HEK293T (cell line): ENCODE measurements at regions not wholly inside any gene's neighbourhood (a gene's known extent, or its start where the extent isn't known, plus 50 kb on each side); places are given as distances from the start of the nearest gene placed in this dataset.
"Not testable (repeated sequence)": the region's sequence is repeated elsewhere in the genome, so short reads cannot be mapped to it uniquely, and the experiment has no call there.

Source experiments
- CTCF ChIA-PET: fragments of 350-600 bp; formaldehyde crosslinking; extraction: SDS; loops from one replicate; lab custom pipeline; 2021; ENCODE audit warnings: antibody characterized with exemption, inconsistent platforms; lab: Yijun Ruan, JAX
- POLR2A ChIA-PET: fragments of 350-600 bp; formaldehyde crosslinking; extraction: SDS; loops from one replicate; lab custom pipeline; 2020; ENCODE audit warnings: antibody characterized with exemption, inconsistent platforms; lab: Yijun Ruan, JAX
- DNase-seq: peaks from one replicate; pipeline ENCODE4 v3.0.0; 2012; ENCODE audit warnings: mixed read lengths; ENCODE audit errors: extremely low spot score
- ARNT ChIP-seq: fragments of 450-650 bp; IDR thresholded peaks from 2 replicates; pipeline ENCODE4 v1.6.1; 2017; ENCODE audit warnings: mild to moderate bottlenecking
- BHLHE40 ChIP-seq: fragments of 450-650 bp; IDR thresholded peaks from 2 replicates; pipeline ENCODE4 v1.6.1; 2016; ENCODE audit warnings: mild to moderate bottlenecking, moderate library complexity, borderline replicate concordance
- CTBP1 ChIP-seq: fragments of 450-650 bp; IDR thresholded peaks from 2 replicates; pipeline ENCODE4 v1.6.1; 2016; ENCODE audit warnings: borderline replicate concordance
- ELF4 ChIP-seq: fragments of 450-650 bp; IDR thresholded peaks from 2 replicates; pipeline ENCODE4 v1.6.1; 2017; ENCODE audit warnings: antibody characterized with exemption
- FOXA1 ChIP-seq: fragments of 450-650 bp; IDR thresholded peaks from 2 replicates; pipeline ENCODE4 v1.6.1; 2016; ENCODE audit warnings: mild to moderate bottlenecking
- FOXK2 ChIP-seq: fragments of 450-650 bp; IDR thresholded peaks from 2 replicates; pipeline ENCODE4 v1.6.1; 2016; ENCODE audit warnings: mild to moderate bottlenecking
- FOXM1 ChIP-seq: fragments of 450-650 bp; IDR thresholded peaks from 2 replicates; pipeline ENCODE4 v1.6.1; 2017; ENCODE audit warnings: mild to moderate bottlenecking, borderline replicate concordance
- HDGF ChIP-seq: fragments of 450-650 bp; IDR thresholded peaks from 2 replicates; pipeline ENCODE4 v1.6.1; 2017; ENCODE audit warnings: antibody characterized with exemption, borderline replicate concordance
- L3MBTL2 ChIP-seq: fragments of 450-650 bp; conservative IDR thresholded peaks from 2 replicates; pipeline ENCODE4 v1.6.1; 2016; ENCODE audit warnings: mild to moderate bottlenecking
- LEF1 ChIP-seq: fragments of 450-650 bp; IDR thresholded peaks from 2 replicates; pipeline ENCODE4 v1.6.1; 2017; ENCODE audit warnings: mild to moderate bottlenecking, borderline replicate concordance
- NFRKB ChIP-seq: fragments of 450-650 bp; IDR thresholded peaks from 2 replicates; pipeline ENCODE4 v1.6.1; 2016; ENCODE audit warnings: mild to moderate bottlenecking, moderate library complexity
- PKNOX1 ChIP-seq: fragments of 450-650 bp; IDR thresholded peaks from 2 replicates; pipeline ENCODE4 v1.6.1; 2016
- SP1 ChIP-seq: fragments of 450-650 bp; IDR thresholded peaks from 2 replicates; pipeline ENCODE4 v1.6.1; 2017
- SUZ12 ChIP-seq: fragments of 450-650 bp; IDR thresholded peaks from 2 replicates; pipeline ENCODE4 v1.6.1; 2016; ENCODE audit warnings: mild to moderate bottlenecking
- TARDBP ChIP-seq: fragments of 450-650 bp; IDR thresholded peaks from 2 replicates; pipeline ENCODE4 v1.6.1; 2016
- ZNF384 ChIP-seq: fragments of 450-650 bp; IDR thresholded peaks from 2 replicates; pipeline ENCODE4 v1.6.1; 2016

DNA sequence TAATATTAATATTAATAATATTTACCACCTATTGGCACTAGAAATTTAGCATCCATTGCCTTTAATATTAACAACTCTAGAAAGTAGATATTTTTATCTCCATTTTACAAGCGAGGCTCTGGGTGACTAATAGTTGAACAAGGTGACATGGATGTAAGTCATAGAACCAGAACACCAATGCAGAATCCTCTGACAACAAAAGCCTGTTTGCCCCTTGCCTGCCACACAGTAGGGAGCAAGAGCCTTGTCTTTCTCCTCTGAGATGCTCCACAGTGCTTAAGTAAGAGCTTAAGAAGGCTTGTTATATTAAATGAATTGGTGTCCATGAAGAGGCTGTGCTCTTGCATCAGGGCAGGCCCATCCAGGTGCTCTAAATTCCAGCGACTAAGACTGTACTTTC lies 51.2 kb upstream of the LBX1 start:
- no peak for DNase-seq
- CTCF ChIA-PET = interaction anchor here (1.4 kb wide), 1 partner anchor 11 kb away, joined by 3 read pairs; no protein-coding TSS in a partner anchor
- TF ChIP-seq FOXK2 = no peak
- no peak for TF ChIP-seq ARNT
- TF ChIP-seq FOXM1 = no peak
- no peak for TF ChIP-seq SP1
- TF ChIP-seq LEF1 = no peak
- no peak for TF ChIP-seq L3MBTL2
- POLR2A ChIA-PET = no interaction called here

DNA sequence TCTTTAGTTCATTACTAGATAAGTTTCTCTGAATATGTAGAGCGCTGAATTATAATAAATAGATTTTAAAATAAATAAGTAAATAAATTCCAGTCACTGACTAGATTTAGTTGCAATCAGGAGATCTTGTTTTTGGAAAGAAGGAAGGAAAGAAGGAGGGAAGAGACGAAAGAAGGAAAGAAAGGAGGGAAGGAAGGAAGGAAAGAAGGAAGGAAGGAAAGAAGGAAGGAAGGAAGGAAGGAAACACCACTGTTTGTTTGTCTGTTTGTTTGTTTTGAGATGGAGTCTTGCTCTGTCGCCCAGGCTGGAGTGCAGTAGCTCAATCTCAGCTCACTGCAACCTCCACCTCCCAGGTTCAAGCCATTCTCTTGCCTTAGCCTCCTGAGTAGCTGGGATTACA lies 51.7 kb upstream of the LBX1 start:
- POLR2A ChIA-PET, DNase-seq: not testable (repeated sequence)
- CTCF ChIA-PET = interaction anchor here (0.7 to 1.4 kb wide), 2 partner anchors 11 to 61 kb away, joined by 3 read pairs; no protein-coding TSS in a partner anchor

- DNase-seq = no peak
- ChIA-PET POLR2A (no interaction called here), CTCF (interaction anchor here (1.0 to 1.3 kb wide), 2 partner anchors 9 to 68 kb away, joined by 3 to 4 read pairs; no protein-coding TSS in a partner anchor)
- TF ChIP-seq PKNOX1 (no peak), ZNF384 (no peak), FOXK2 (no peak), NFRKB (no peak), TARDBP (no peak), FOXA1 (no peak), ARNT (no peak), CTBP1 (no peak), FOXM1 (no peak), SP1 (no peak), SUZ12 (no peak), LEF1 (no peak), ELF4 (no peak), L3MBTL2 (no peak), HDGF (no peak)
Measured at GRCh38 chr10:101282947-101283346, 53.7 kb upstream of the LBX1 start.

DNA sequence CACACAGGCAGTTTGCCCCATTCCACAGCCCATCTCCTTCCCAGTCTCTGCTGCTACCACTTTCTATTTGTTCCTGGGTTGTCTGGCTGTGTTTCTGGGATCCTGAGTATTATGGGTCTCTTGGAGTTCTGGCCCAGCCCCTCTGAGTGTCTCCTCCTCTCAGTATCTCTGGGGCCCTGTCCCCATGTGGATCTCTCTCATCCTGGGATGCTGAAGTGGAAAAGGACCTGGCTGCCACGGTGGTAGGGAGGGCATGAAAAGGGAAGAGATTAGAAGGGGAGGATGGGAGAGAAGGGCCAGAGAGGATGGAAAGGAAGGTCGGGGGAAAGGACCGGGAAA lies 54.5 kb upstream of the LBX1 start:
- ChIA-PET POLR2A (no interaction called here), CTCF (no interaction called here)
- TF ChIP-seq ARNT = no peak
- TF ChIP-seq FOXM1 = no peak
- TF ChIP-seq SUZ12 = no peak
- TF ChIP-seq FOXA1 = no peak
- no peak for TF ChIP-seq PKNOX1
- TF ChIP-seq SP1 = no peak
- no peak for TF ChIP-seq LEF1
- TF ChIP-seq ZNF384 = no peak
- TF ChIP-seq NFRKB = no peak
- TF ChIP-seq HDGF = no peak
- DNase-seq = no peak

GRCh38 chr10:101284101-101284743 lies 55.0 kb upstream of the LBX1 start:
- DNase-seq = no peak
- CTCF ChIA-PET = no interaction called here
- TF ChIP-seq FOXA1 (no peak), NFRKB (no peak), TARDBP (no peak), FOXM1 (no peak), SUZ12 (no peak), BHLHE40 (no peak), ZNF384 (no peak)
- POLR2A ChIA-PET = interaction anchor here (1.7 kb wide), 1 partner anchor 11 kb away, joined by 4 read pairs; no protein-coding TSS in a partner anchor

GRCh38 chr10:101284744-101285463 lies 55.6 kb upstream of the LBX1 start:
- no peak for DNase-seq
- TF ChIP-seq PKNOX1 (no peak), SUZ12 (no peak), FOXM1 (no peak), LEF1 (no peak), HDGF (no peak), FOXA1 (no peak), ZNF384 (no peak), FOXK2 (no peak), ELF4 (no peak), TARDBP (no peak), SP1 (no peak)
- CTCF ChIA-PET = interaction anchor here (1.2 kb wide), 1 partner anchor 71 kb away, joined by 3 read pairs; no protein-coding TSS in a partner anchor
- POLR2A ChIA-PET = interaction anchor here (1.7 kb wide), 1 partner anchor 11 kb away, joined by 4 read pairs; no protein-coding TSS in a partner anchor
